NT2/D1 (cell line): ENCODE measurements at regions not wholly inside any gene's neighbourhood (a gene's known extent, or its start where the extent isn't known, plus 50 kb on each side); places are given as distances from the start of the nearest gene placed in this dataset.

Experiments
- YY1 ChIP-seq: IDR thresholded peaks from 2 replicates; pipeline ENCODE4 v1.6.1; 2011; ENCODE audit not compliant: insufficient read length, insufficient read depth
- ZNF274 ChIP-seq: IDR thresholded peaks from 2 replicates; pipeline ENCODE4 v1.6.1; 2011; ENCODE audit warnings: mild to moderate bottlenecking, low read depth, low read length

DNA sequence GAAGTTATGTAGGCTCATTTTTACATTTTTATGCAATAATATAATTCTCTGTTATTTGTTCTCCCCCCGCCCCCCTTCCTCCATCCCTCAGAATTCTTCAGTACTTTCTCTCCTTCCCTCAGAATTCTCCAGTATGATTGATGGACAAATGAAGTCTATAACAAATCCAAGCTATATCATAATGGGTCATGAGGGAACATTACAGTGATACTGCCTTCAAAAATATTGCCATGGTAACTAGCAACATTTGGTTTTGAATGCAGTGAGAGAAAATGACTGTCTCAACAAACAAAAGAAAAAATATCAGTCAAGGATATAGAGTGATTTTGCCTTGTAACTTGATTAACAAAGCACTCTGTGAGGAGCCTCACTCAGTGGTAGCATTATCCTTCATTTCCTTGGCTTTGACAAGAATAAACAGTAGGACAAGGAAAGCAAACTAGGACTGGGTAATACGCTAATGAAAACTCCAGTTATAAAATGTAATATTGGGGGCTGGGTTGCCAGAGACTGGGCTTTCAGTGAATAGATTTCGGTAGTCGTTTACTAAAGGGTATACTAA lies 392.9 kb upstream of the CRIM1 start:
- TF ChIP-seq ZNF274 (no peak), YY1 (no peak)
